GF-D8 (cell line): ENCODE measurements at regions not wholly inside any gene's neighbourhood (a gene's known extent, or its start where the extent isn't known, plus 50 kb on each side); places are given as distances from the start of the nearest gene placed in this dataset.
"Not testable (repeated sequence)": the region's sequence is repeated elsewhere in the genome, so short reads cannot be mapped to it uniquely, and the experiment has no call there.

Experiments
- DNase-seq: peaks from one replicate; lab custom pipeline; 2025; lab: John Stamatoyannopoulos, UW

DNA sequence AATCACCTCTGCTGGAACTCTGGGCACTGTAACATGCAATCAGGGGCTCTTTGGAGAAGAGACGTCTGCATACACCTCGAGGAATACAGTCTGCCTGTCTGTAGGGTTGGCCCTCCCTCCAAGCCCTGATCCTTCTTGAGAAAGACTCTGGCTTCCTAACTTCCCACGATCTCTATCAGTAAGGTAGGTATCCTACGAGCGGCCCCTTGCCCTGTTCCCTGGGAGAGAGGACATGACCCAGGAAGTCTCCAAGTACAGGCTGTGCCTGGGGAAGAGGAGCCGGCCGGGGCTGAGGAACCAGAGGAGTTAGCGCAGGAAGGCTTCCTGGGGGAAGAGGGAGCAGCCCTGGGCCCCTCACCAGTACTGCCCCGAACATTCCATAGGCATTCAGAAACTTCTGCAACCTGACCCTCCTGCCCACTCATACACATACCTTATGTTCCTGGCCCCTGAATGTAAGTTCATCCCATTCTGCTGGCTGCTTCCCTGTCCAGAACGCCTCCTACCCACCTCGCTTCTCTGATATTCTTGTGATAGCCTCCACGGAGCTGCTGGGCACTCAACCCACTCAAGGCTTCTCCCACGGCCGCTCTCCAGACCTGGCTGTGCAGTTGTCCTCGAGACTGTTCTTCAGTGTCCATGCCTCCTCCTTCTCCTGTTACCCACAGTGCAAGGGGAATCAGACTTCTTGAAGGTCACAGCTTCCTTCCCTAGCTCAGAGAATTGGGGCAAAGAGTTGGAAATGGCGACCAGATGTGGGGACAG lies 116.1 kb downstream of the CYP26B1 start:
- no peak for DNase-seq

DNA sequence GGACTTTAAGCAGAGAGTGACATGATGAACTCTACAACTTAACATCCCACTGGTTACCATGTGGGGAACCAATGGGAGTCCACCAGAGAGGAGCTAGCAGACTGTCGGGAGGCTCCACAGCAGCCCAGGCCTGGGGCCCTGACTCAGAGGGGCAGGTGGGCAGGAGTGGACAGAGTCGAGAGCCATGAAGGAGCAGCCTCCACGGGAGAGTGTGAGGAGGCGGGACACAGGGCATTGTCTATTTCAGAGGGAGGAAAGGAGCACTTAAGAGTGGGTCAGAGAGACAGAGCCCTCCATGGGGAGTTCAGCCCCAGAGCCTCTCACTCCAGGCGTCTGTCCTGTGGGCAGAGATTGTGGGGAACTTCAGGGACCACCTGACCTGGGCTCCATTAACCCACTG lies 118.7 kb downstream of the CYP26B1 start:
- DNase-seq, result no peak

DNA sequence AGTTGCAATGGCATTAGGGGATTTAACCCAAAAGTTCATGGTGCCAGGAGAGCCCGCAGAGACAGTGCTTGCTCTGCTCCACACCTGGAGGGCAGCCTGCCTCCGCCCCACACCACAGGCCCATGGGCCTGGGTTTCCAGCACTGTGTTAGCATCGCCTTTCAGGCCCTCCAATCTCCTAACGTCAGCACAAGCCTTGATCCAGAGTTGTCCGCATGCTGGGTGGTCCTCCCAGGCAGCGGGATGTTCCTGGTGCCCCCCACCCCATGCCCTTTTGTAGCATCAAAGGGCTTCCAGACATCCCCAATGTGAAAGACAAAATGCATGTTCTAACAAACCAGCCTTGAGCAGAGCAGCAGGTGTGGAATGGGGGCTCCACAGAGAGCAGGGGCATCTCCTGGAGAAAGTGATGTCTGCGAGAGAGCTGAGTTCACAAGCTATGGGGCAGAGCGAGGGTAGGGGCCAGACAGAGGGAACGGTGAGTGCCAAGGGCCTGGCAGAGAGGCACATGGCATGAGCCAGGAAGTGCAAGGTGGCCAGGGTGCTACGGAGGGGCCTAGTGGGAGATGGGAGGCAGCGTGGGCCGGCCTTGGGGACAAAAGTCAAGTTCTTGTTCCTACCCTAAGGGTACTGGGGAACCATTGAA lies 119.2 kb downstream of the CYP26B1 start:
- no peak for DNase-seq

DNA sequence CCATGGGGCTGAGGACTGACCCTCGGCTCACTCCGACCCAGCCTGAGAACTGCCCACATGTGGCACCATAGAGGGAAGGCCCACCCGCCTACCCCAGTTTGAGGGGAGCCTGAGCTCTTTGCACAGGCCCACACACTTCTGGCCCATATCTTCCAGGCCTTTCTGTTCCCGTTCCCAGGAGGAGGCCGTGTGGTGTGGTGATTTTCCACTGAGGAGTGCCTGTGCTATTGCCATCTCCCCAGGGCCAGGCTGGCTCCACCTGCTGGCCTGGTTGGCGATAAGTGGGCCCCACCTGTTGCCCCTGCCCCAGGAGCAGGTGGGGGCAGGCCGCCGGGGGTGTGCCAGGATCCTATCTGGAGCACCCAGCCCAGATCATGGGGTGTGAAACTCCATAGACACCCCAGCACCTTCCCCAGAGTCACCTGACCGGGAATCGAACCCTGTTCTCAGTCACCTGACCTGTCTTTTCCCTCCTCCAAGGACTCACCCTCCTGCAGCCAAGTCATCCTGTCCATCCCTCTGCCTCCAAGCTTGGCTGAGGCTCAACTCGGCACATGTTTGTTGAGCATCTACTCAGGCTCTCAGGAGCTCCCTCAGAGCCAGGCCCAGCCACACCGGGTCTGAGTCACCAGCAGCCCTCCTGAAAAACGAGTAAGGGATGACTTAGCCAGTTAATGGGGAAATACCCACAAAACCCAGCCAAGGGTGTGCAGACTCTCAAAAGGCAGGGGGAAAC lies 120.1 kb downstream of the CYP26B1 start:
- no peak for DNase-seq

DNA sequence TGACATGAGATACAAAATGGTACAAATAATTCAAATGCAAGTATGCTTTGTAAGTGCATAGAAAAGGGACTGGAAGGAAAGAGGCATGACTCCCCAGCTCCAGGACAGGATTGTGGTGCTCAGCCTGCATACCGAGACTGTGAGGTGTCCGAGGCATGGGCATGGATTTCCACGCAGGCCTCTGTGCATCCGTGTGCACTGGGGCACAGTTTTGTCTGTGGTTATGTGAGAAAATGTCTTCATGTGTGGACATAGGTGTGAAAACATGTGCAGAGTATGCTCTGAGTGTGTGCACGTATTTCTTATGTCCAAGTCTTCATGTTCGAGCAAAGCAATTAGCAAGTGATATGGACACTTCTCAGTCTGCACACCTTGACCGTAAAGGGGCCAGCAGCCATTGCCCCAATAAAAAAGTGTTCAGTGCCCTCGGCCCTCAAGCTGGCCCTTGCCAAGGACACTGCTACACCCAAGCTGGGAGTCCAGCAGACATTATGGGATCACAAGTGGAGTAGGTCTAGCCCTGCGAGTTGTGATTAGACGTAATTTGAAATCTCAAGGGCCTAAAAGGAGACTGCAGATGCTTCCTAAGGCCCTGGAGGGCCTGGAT lies 120.7 kb downstream of the CYP26B1 start:
- DNase-seq, result no peak

DNA sequence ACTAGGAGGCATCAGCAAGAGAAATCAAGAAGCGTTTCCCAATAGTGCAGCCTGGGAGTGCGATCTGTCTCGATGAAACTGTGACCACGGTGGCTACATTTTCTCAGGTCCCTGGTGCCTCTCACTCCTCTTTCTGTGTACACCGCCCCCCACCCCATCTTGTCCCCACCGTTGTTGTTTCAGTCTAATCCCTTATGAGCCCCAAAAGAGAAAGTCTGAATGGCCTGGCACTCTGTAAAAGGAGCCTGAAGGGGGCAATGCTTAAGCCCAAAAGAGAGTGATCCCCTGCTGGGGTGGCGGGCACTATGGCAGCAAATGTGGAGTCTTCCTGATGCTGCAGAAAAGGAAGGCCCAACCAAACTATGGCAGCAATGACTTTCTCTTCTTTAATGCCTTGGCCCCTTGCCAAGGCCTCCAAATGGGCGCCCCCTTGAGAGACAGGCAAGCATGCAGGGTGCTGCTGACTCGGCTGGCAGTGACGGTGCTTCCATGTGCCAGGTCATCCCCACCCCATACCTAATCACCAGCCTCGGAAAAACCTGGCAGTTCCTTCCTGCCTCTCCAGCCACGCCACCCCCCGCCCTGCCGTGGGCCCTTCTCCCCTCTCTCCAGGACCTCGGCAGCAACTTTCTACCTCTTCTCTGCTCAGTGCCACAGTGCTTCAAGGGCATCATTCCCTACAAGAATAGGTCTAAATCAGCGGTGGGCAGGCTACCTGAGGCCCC lies 123.0 kb downstream of the CYP26B1 start:
- DNase-seq, result no peak

DNA sequence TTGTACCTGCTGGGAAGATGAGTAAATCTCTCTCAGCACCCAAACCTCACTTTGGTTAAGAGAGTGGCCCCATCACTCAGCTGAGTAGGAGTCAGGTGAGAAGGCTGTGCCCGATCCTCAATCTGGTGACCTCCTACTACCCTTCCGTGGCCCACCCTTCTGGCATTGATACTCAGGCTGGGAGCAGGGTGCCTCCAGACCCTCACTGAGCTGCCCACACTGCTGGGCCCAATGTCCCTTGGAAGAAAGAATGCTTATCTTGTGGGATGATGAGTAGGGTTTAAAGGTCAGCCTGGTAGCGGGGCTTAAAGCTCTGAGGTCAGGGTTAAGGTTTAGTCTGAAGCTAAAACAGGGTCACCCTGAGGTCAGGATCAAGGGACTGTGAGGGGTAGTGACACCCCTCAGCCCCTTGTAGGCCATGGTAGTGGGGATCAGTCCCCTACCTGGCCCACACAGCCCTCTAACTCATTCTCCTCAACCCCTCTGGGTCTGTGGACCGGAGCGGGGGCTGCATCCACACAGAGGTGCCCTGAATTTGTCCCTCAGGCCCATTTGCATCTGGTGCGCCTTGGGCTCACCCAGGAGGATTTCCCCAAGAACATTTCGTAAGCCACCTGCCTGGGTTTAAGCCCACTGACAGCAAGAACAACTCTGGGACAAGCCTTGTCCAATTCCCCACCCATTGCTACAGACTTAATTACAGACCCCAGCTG lies 123.8 kb downstream of the CYP26B1 start:
- no peak for DNase-seq

DNA sequence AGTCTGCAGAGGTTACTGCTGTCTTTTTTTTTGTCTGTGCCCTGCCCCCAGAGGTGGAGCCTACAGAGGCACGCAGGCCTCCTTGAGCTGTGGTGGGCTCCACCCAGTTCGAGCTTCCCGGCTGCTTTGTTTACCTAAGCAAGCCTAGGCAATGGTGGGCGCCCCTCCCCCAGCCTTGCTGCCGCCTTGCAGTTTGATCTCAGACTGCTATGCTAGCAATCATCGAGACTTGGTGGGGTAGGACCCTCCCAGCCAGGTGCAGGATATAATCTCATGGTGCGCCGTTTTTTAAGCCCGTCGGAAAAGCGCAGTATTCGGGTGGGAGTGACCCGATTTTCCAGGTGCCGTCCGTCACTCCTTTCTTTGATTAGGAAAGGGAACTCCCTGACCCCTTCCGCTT lies 126.3 kb downstream of the CYP26B1 start:
- DNase-seq, result not testable (repeated sequence)

DNA sequence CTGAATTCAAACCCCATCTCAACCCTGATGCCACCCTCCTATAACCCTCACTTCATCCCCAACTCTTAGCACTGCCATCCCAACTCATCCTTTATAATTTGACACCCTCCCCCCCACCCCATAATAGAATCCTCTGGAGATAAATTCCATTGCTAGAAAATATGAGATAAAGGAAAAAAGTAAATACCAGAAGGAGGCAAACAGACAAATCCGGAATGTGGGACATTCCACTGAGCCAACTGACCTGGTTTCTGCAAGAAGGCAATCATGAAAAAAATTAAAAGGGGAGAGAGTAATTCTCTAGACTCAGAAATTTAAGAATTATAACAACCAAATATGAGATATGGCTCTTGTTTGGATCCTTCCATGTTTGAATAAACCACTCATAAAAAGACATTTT lies 132.4 kb downstream of the CYP26B1 start:
- DNase-seq, result no peak

DNA sequence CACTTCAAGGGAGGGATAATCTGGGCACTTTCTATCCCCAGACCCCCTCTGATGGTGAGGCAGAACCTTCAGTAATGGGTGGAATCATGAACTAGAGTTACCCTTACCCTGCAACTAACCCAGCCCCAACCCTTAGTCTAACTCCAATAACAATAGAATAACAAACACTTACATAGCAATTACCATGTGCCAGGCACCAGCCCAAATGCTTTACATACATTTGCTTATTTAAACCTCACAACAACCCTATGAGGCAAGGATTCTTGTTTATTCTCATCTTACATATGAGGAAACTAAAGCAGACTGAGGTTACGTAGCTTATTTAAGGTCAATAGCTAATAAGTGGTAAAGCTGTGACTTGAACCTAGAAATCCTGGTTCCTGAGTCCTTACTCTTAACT lies 132.8 kb downstream of the CYP26B1 start:
- DNase-seq, result no peak

DNA sequence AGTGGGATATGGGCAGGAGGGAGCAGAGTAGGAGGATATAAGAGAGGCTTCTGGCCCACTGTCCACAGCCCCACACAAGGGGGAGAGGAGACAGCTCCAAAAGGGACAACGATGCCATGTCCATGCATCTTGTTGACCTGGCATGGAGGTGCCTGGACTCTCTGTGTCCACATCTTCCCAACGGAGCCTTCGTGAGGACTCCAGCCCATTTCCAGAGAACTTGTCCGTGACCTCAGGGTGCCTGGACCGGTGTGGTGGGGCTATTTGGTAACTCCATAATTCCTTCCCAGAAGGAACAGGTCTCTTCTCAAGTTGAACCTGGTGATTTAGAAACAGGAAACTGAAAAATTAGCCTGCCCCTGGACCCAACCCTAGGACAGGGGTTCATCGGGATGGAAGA lies 133.9 kb downstream of the CYP26B1 start:
- no peak for DNase-seq

DNA sequence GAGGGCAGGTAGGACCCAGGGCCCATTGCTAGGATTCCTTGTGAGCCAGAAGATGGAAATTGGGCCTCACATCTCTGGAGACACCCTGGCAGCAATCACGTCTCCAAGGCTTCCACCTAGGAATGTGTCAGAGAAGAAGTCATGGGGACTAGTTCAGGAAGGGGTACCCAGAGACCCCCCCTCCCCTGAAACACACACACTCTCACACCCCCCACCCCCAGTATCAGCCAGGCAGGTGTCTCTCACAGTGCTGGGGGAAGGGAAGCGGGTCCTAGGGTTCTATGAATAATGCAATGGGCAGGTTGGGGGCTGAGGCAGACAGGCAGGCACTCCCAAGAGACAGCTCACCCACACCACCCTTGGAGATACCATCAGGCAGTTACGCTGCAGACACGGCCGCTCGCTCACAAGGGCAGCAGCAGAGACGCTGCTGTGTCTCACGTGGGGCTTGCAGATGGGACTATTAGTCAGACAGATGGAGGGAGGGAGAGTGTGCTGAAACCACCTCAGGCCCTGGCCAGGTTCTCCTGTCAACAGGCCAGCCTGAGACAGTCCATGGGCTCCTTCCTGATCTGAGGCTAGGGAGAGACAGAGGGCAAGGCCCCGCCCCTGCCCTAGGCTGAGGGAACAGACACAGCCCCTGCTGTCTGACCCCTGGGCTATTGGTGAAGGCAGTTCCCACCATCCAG lies 134.6 kb downstream of the CYP26B1 start:
- no peak for DNase-seq

DNA sequence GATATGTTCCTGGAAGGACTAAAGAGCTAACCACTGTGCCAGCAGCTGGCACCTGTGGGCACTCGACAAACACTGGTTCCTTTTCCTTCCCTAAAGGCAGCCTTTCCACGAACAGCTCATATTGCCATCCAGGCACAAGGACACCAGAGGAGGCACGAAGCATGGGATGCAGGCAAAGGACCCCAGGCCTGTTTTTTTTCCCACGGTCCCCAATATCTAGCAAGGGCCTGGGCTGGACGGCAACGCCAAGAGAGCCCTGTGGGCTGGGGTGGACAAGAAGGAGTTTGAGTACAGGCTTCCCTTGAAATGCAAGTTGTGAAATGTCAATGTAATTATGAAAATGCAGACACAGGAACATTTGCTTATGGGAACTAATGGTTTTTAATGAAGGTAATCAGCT lies 135.9 kb downstream of the CYP26B1 start:
- DNase-seq, result no peak

DNA sequence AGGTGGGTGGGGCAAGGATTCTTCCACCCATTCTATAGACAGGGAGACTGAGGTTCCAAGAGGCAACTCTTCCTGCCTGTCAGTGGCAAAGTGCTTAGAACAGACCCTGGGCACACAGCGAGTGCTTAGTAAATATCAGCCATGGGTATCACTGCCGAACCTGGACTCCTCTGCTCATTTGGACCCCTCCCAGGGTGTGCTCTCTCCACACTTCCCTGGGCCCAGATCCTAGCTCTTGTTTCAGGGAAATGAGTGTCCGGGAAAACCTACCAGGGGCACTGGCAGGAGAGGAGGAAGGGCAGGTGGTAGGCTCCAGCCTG lies 136.3 kb downstream of the CYP26B1 start:
- DNase-seq, result no peak

DNA sequence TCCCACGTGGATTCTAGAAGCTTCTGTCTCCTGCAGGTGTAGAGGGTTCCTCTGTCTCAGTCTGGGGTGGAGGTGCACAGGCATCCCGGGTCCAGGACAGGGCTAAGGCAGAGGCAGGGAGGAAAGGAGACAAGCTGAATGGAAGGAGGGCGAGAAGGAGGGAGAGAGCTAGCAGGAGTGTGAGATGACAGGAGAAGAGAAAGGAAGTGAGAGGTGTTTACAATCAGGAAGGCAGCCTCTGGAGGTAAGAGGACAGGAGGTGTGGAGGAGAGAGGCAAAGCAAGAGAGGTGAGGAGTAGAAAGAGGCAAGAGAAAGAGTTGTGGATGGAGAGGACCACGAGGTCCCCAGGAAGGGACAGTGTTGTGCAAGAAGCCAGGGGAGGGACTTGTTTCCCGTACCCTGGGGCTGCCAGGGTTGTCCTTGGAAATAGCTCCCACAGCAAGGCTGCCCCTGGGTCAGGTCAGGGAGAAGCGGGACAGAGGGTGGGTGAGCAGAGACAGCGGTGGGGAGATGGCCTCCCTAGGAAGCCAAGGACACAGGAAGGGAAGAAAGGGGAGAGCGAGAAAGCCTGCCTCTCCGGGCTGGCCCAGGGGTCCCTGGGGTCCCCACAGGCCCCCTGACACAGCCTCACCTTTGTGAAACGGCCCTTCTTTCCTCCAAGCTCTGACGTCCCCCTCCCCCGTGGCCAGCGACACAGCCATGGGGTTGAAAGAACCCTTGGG lies 136.9 kb downstream of the CYP26B1 start:
- DNase-seq, result no peak

DNA sequence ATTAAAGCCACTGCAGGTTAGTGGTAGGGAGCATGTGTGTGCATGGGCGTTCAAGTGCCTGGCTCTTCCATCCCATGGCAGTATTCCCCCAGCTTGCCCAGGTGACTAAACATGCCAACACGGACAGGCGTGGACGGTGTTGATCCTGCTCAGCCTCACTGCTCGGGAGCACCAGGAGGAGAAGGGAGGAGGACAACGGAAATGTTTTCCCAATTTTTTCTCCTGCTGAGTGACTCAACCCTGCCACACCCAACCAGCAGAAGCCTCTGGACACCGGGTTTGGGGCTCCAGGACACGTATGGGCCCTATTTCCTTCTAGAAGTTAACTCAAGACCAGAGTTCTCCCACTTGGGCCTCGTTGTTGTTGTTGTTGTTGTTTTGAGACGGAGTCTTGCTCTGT lies 139.1 kb downstream of the CYP26B1 start:
- DNase-seq, result no peak

DNA sequence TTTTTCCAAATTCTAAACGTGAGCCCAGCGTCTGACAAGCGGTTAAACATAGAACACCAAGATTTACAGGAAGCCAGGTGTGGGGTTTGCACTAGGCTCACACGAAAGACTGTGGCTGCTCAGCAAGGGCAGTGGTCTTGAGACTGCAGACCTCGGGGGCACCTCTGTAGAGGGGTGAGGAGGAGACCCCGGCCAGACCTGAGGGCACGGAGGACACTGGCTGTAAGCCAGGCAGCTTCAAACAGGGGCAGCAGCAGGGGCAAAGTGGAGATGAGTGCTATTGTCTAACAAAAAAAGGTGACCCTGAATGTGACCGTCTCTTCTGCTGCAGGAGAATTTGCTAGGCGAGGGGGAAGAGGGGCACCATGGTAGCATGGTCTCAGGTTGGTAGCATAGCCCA lies 140.3 kb downstream of the CYP26B1 start:
- DNase-seq, result no peak

DNA sequence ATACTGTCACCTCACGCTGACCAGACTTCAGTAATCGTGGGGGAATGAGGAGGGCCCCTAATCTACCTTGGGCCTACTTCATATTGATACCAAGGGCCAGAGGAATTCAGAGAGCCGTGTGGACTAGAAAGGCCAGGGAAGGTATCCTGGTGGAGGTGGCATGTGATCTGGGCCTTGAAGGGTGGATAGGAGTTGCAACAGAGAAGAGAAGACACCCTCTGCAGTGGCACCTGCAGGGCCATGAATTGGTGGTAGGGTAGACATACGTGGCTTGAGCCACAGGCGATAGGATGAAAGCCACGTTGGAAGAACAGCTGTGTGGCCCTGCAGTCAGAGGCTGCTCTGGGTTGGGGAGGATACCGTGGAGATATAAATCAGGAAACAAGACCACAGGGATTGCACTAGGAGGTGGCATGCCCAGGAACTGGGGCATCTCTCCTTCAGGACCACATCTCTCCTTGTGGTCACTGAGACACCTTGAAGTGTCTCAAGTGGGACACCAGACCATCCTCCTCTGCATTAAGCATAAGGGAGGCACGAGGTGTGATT lies 141.4 kb downstream of the CYP26B1 start:
- no peak for DNase-seq

DNA sequence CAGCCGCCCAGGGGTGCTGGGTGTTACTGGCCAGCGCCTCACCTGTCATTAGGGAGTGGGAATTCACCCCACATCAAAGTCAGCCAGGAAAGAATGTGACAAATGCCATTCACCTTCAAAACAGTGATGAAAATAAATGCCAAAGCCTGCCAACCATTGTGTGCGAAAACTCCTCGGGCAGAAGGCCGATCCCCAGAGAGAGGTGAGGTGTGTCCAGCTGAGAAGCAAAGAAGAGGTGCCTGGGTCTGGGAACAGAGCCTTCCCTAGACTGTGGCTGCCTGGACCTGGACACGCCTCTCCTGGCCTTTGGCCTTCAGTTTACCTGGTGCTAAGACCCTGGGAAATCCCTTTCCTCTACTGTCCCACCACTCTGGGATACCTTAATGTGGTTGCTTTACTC lies 142.7 kb downstream of the CYP26B1 start:
- DNase-seq, result no peak
